Neuronal stem cell (in vitro differentiated cells): ENCODE measurements at regions not wholly inside any gene's neighbourhood (a gene's known extent, or its start where the extent isn't known, plus 50 kb on each side); places are given as distances from the start of the nearest gene placed in this dataset.
"Not testable (repeated sequence)": the region's sequence is repeated elsewhere in the genome, so short reads cannot be mapped to it uniquely, and the experiment has no call there.

Experiments used
- DNase-seq: peaks from one replicate; pipeline ENCODE4 v3.0.0-alpha.2; 2013; ENCODE audit warnings: low spot score
- H2AFZ ChIP-seq: one replicate; pipeline ENCODE4 v1.6.1; 2013; ENCODE audit warnings: mild to moderate bottlenecking, low read length, inconsistent platforms
- H2AK5ac ChIP-seq: 2 replicates; pipeline ENCODE4 v1.6.1; 2013; ENCODE audit warnings: low read depth, mild to moderate bottlenecking, inconsistent platforms, low read length, moderate library complexity, mixed read lengths
- H2BK120ac ChIP-seq: 2 replicates; pipeline ENCODE4 v1.6.1; 2013; ENCODE audit warnings: low read depth, mild to moderate bottlenecking, inconsistent platforms, low read length, moderate library complexity, mixed read lengths
- H2BK12ac ChIP-seq: one replicate; pipeline ENCODE4 v1.6.1; 2013; ENCODE audit warnings: low read length, inconsistent platforms
- H2BK15ac ChIP-seq: 2 replicates; pipeline ENCODE4 v1.6.1; 2013; ENCODE audit warnings: mild to moderate bottlenecking, low read length, inconsistent platforms, mixed read lengths
- H2BK5ac ChIP-seq: one replicate; pipeline ENCODE4 v1.6.1; 2013; ENCODE audit warnings: inconsistent platforms, mild to moderate bottlenecking, low read length, moderate library complexity
- H3K14ac ChIP-seq: one replicate; pipeline ENCODE4 v1.6.1; 2013; ENCODE audit warnings: low read length, inconsistent platforms
- H3K18ac ChIP-seq: 2 replicates; pipeline ENCODE4 v1.6.1; 2013; ENCODE audit warnings: low read length, inconsistent platforms
- H3K23ac ChIP-seq: 2 replicates; pipeline ENCODE4 v1.6.1; 2013; ENCODE audit warnings: low read depth, mild to moderate bottlenecking, mixed read lengths, low read length, inconsistent platforms; ENCODE audit not compliant: poor library complexity
- H3K27ac ChIP-seq: replicated peaks from 3 replicates; pipeline ENCODE4 v1.5.1; 2013; ENCODE audit warnings: low read length, inconsistent platforms
- H3K27me3 ChIP-seq, 3 experiments: 2 replicates each; pipeline ENCODE4 v1.6.1; 2013; ENCODE audit warnings: low read length in 3 of 3, mild to moderate bottlenecking in 2 of 3, inconsistent platforms in 1 of 3, low read depth in 1 of 3, mixed read lengths in 1 of 3, moderate library complexity in 1 of 3; ENCODE audit not compliant: control insufficient read depth in 3 of 3, insufficient read depth in 3 of 3
- H3K36me3 ChIP-seq, 2 donors: replicated peaks in 1 of 2; 2 replicates each; pipeline ENCODE4 v1.6.1; 2013; ENCODE audit warnings: low read length in 2 of 2; ENCODE audit not compliant: control insufficient read depth in 2 of 2, insufficient read depth in 2 of 2
- H3K4ac ChIP-seq: 2 replicates; pipeline ENCODE4 v1.6.1; 2013; ENCODE audit warnings: inconsistent platforms, mild to moderate bottlenecking, low read length, moderate library complexity
- H3K4me1 ChIP-seq, 2 donors: 1 replicate in 1 of 2; 2 replicates in 1 of 2; pipeline ENCODE4 v1.6.1; 2013; ENCODE audit warnings: low read length in 2 of 2, low read depth in 1 of 2; ENCODE audit not compliant: control insufficient read depth in 2 of 2, insufficient read depth in 1 of 2
- H3K4me2 ChIP-seq: one replicate; pipeline ENCODE4 v1.6.1; 2013; ENCODE audit warnings: mild to moderate bottlenecking, low read length, inconsistent platforms; ENCODE audit not compliant: insufficient read depth, poor library complexity, severe bottlenecking
- H3K4me3 ChIP-seq, 2 donors: 2 replicates each; pipeline ENCODE4 v1.5.1; 2013; ENCODE audit warnings: low read length in 2 of 2, mild to moderate bottlenecking in 2 of 2, inconsistent platforms in 1 of 2, moderate library complexity in 1 of 2
- H3K79me1 ChIP-seq: one replicate; pipeline ENCODE4 v1.6.1; 2013; ENCODE audit warnings: low read depth, mild to moderate bottlenecking, inconsistent platforms, low read length, moderate library complexity
- H3K9ac ChIP-seq: one replicate; pipeline ENCODE4 v1.6.1; 2013; ENCODE audit warnings: mild to moderate bottlenecking, low read depth, low read length, inconsistent platforms; ENCODE audit not compliant: poor library complexity
- H3K9me3 ChIP-seq, 2 donors: replicated peaks in 1 of 2; 2 replicates each; pipeline versions ENCODE3 to v1.6.1; 2013; ENCODE audit warnings: low read length in 2 of 2, mild to moderate bottlenecking in 2 of 2, inconsistent platforms in 1 of 2, low read depth in 1 of 2, mixed read lengths in 1 of 2, moderate library complexity in 1 of 2; ENCODE audit not compliant: control insufficient read depth in 2 of 2, insufficient read depth in 1 of 2
- H4K8ac ChIP-seq: one replicate; pipeline ENCODE4 v1.6.1; 2013; ENCODE audit warnings: low read depth, mild to moderate bottlenecking, inconsistent platforms, low read length, moderate library complexity
- H4K91ac ChIP-seq: one replicate; pipeline ENCODE4 v1.6.1; 2013; ENCODE audit warnings: low read length, low read depth, mild to moderate bottlenecking, inconsistent platforms; ENCODE audit not compliant: poor library complexity
- WGBS, 2 donors: extraction: QIAGEN DNeasy Blood & Tissue Kit; methylation state at CpG; one replicate each; pipeline ENCODE4 v1.1.7; 2013; ENCODE audit warnings: missing lambda C conversion rate in 2 of 2, mixed read lengths in 1 of 2; ENCODE audit not compliant: insufficient read length in 2 of 2, insufficient replicate concordance in 1 of 2; ENCODE audit errors: extremely low coverage in 2 of 2; 5-methylcytosine and 5-hydroxymethylcytosine counted together

GRCh38 chr14:87252103-87252502, 740.9 kb downstream of the GALC start:
- H3K27ac ChIP-seq, result no peak overlapping the region
- no peaks in the 10 kb centered on the region for H3K79me1 ChIP-seq
- no peak overlapping the region for H3K23ac ChIP-seq
- H4K91ac ChIP-seq, result no peak overlapping the region
- no peak overlapping the region for H2AFZ ChIP-seq
- no peak overlapping the region for H3K14ac ChIP-seq
- H3K36me3 ChIP-seq, result no peaks in the 10 kb centered on the region
- H3K4me3 ChIP-seq, result no peak overlapping the region
- no peak overlapping the region for H3K9ac ChIP-seq
- no peak overlapping the region for H2AK5ac ChIP-seq
- H3K4me1 ChIP-seq, result peaks cover 0 to 2% of the 10 kb centered on the region in 2 donors
- no peak overlapping the region for H3K18ac ChIP-seq
- H3K4me2 ChIP-seq, result no peak overlapping the region
- H3K9me3 ChIP-seq, result no peaks in the 10 kb centered on the region
- no CpG with 5 or more reads among the region's 5 CpGs for WGBS, 2 donors
- H2BK12ac ChIP-seq, result no peak overlapping the region
- no peaks in the 10 kb centered on the region for H3K27me3 ChIP-seq
- no peak overlapping the region for H2BK120ac ChIP-seq
- no peak overlapping the region for H2BK5ac ChIP-seq
- no peak for DNase-seq
- H4K8ac ChIP-seq, result no peak overlapping the region
- no peak overlapping the region for H2BK15ac ChIP-seq
- H3K4ac ChIP-seq, result no peak overlapping the region

- DNase-seq, result no peak
Observed at GRCh38 chr14:87251011-87251410, 742.0 kb downstream of the GALC start.

GRCh38 chr14:87241018-87241768, 751.8 kb downstream of the GALC start:
- H3K18ac ChIP-seq, result no peak overlapping the region
- H4K91ac ChIP-seq, result no peak overlapping the region
- no peak overlapping the region for H2BK15ac ChIP-seq
- H4K8ac ChIP-seq, result no peak overlapping the region
- H3K4me2 ChIP-seq, result no peak overlapping the region
- H3K79me1 ChIP-seq, result no peaks in the 10 kb centered on the region
- no peaks in the 10 kb centered on the region for H3K4me1 ChIP-seq
- no peak overlapping the region for H2AK5ac ChIP-seq
- H3K9ac ChIP-seq, result no peak overlapping the region
- no peak overlapping the region for H3K14ac ChIP-seq
- H2BK5ac ChIP-seq, result no peak overlapping the region
- H2BK120ac ChIP-seq, result no peak overlapping the region
- no peaks in the 10 kb centered on the region for H3K27me3 ChIP-seq
- WGBS, 2 donors, result no CpG with 5 or more reads among the region's 3 CpGs
- H3K4ac ChIP-seq, result no peak overlapping the region
- no peak for DNase-seq
- no peaks in the 10 kb centered on the region for H3K36me3 ChIP-seq
- no peak overlapping the region for H2BK12ac ChIP-seq
- no peaks in the 10 kb centered on the region for H3K9me3 ChIP-seq
- no peak overlapping the region for H3K27ac ChIP-seq
- no peak overlapping the region for H3K4me3 ChIP-seq
- no peak overlapping the region for H3K23ac ChIP-seq
- H2AFZ ChIP-seq, result no peak overlapping the region

More at GRCh38 chr14:87251011-87251410, 742.0 kb downstream of the GALC start:
- Histone ChIP-seq H3K4me2 (no peak overlapping the region), H3K79me1 (no peaks in the 10 kb centered on the region), H3K4me3 (no peak overlapping the region), H3K14ac (no peak overlapping the region), H3K4me1 (peaks cover 0 to 2% of the 10 kb centered on the region in 2 donors), H2BK120ac (no peak overlapping the region), H2AK5ac (no peak overlapping the region), H3K4ac (no peak overlapping the region), H4K8ac (no peak overlapping the region), H2BK15ac (no peak overlapping the region), H3K9me3 (no peaks in the 10 kb centered on the region), H3K9ac (no peak overlapping the region), H2BK5ac (no peak overlapping the region), H2AFZ (no peak overlapping the region), H3K36me3 (no peaks in the 10 kb centered on the region), H4K91ac (no peak overlapping the region), H2BK12ac (no peak overlapping the region), H3K27me3 (no peaks in the 10 kb centered on the region), H3K27ac (no peak overlapping the region), H3K18ac (no peak overlapping the region), H3K23ac (no peak overlapping the region)

- WGBS, 2 donors, result no CpG with 5 or more reads among the region's 5 CpGs
- H2AK5ac ChIP-seq, H3K4me2 ChIP-seq, H3K4me3 ChIP-seq, H3K27me3 ChIP-seq, H2BK15ac ChIP-seq, H3K27ac ChIP-seq, H3K36me3 ChIP-seq, H3K4ac ChIP-seq, H3K79me1 ChIP-seq, H3K14ac ChIP-seq, H4K8ac ChIP-seq, H3K9ac ChIP-seq, H4K91ac ChIP-seq, H2AFZ ChIP-seq, H3K18ac ChIP-seq, H3K9me3 ChIP-seq, H2BK120ac ChIP-seq, H3K4me1 ChIP-seq, H3K23ac ChIP-seq, H2BK12ac ChIP-seq, H2BK5ac ChIP-seq: not testable (repeated sequence)
- DNase-seq, result peak; percentile 4
Observed at GRCh38 chr14:87240319-87240718, 752.7 kb downstream of the GALC start.
